GM23338 (cell line): ENCODE measurements at regions not wholly inside any gene's neighbourhood (a gene's known extent, or its start where the extent isn't known, plus 50 kb on each side); places are given as distances from the start of the nearest gene placed in this dataset.

Experiments
- CREB1 ChIP-seq: fragments of 250-450 bp; sonication (Bioruptor Pico); IDR thresholded peaks from 2 replicates; pipeline ENCODE4 v1.5.0; 2020; ENCODE audit warnings: low read depth, mild to moderate bottlenecking, moderate library complexity
- CTCF ChIP-seq, 2 experiments: fragments of 200-600 bp in 1 of 2; sonication (generic) in 1 of 2; conservative IDR thresholded peaks; 2 replicates each; pipeline versions ENCODE4 v1.5.1 to v1.6.1; 2016 to 2017; ENCODE audit warnings: antibody characterized with exemption in 2 of 2, low read depth in 2 of 2, mild to moderate bottlenecking in 2 of 2, moderate library complexity in 1 of 2
- ETS1 ChIP-seq: IDR thresholded peaks from 2 replicates; pipeline ENCODE4 v1.6.1; 2016; ENCODE audit warnings: antibody characterized with exemption
- EZH2 ChIP-seq: fragments of 200-600 bp; sonication (generic); IDR thresholded peaks from one replicate; pipeline ENCODE4 v1.8.0; 2017; ENCODE audit warnings: antibody characterized with exemption, mild to moderate bottlenecking, low read depth; ENCODE audit not compliant: unreplicated experiment
- EZH2phosphoT487 ChIP-seq: fragments of 200-600 bp; sonication (generic); IDR thresholded peaks from one replicate; pipeline ENCODE4 v1.8.1; 2018; ENCODE audit warnings: antibody characterized with exemption; ENCODE audit not compliant: unreplicated experiment
- JUNB ChIP-seq: IDR thresholded peaks from one replicate; pipeline ENCODE4 v1.6.1; 2016; ENCODE audit warnings: antibody characterized with exemption; ENCODE audit not compliant: unreplicated experiment
- NANOG ChIP-seq: IDR thresholded peaks from 2 replicates; pipeline ENCODE4 v1.6.1; 2016; ENCODE audit warnings: antibody characterized with exemption, borderline replicate concordance
- POLR2AphosphoS5 ChIP-seq: IDR thresholded peaks from 2 replicates; pipeline ENCODE4 v1.6.1; 2016; ENCODE audit warnings: antibody characterized with exemption, low read depth
- REST ChIP-seq: IDR thresholded peaks from one replicate; pipeline ENCODE4 v1.6.1; 2018; ENCODE audit warnings: antibody characterized with exemption; ENCODE audit not compliant: unreplicated experiment
- ZNF114 ChIP-seq: fragments of 250-450 bp; sonication (Bioruptor Pico); IDR thresholded peaks from 2 replicates; pipeline ENCODE4 v1.5.0; 2020; ENCODE audit warnings: mild to moderate bottlenecking, moderate library complexity
- ZNF331 ChIP-seq: fragments of 250-450 bp; sonication (Bioruptor Pico); IDR thresholded peaks from 2 replicates; pipeline ENCODE4 v1.5.0; 2020; ENCODE audit warnings: low read depth, mild to moderate bottlenecking, moderate library complexity

GRCh38 chr10:21021231-21021630 is 124.1 kb upstream of the NEBL start:
- no peak for TF ChIP-seq EZH2
- TF ChIP-seq REST: no peak
- no peak for TF ChIP-seq CTCF (conservative IDR thresholded peaks at IDR 0.05; ENCODE audit: low read depth in 2 of 2)
- no peak for TF ChIP-seq POLR2AphosphoS5
- no peak for TF ChIP-seq EZH2phosphoT487
- TF ChIP-seq JUNB: no peak
- no peak for TF ChIP-seq NANOG
- no peak for TF ChIP-seq ZNF331 (CRISPR knock-in tag)
- TF ChIP-seq CREB1 (CRISPR knock-in tag): no peak
- no peak for TF ChIP-seq ETS1
- no peak for TF ChIP-seq ZNF114 (CRISPR knock-in tag)
